ENCODE measurements at regions not wholly inside any gene's neighbourhood (a gene's known extent, or its start where the extent isn't known, plus 50 kb on each side); places are given as distances from the start of the nearest gene placed in this dataset.
"Not testable (repeated sequence)": the region's sequence is repeated elsewhere in the genome, so short reads cannot be mapped to it uniquely, and the experiment has no call there.

DNA sequence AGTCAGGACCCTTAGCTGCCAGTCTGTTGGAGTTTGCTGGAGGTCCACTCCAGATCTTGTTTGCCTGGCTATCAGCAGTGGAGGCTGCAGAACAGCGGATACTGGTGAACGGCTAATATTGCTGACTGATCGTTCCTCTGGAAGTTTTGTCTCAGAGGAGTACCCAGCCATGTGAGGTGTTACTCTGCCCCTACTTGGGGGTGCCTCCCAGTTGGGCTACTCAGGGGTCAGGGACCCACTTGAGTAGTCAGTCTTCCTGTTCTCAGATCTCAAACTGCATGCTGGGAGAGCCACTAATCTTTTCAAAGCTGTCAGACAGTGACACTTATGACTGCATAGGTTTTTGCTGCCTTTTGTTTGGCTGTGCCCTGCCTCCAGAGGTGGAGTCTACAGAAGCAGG lies 160.5 kb downstream of the OR4A47 start:
- H3K27me3 Mint-ChIP-seq; POLR2A ChIA-PET; H3K4me1 Mint-ChIP-seq (ENCODE audit: low read depth); H3K4me3 Mint-ChIP-seq; intact Hi-C loops (cut with micrococcal nuclease); H3K27ac Mint-ChIP-seq; H3K36me3 Mint-ChIP-seq; DNase-seq; CTCF ChIA-PET: not testable (repeated sequence)
- H3K9me3 Mint-ChIP-seq: peaks cover 31% of the 10 kb centered on the region

DNA sequence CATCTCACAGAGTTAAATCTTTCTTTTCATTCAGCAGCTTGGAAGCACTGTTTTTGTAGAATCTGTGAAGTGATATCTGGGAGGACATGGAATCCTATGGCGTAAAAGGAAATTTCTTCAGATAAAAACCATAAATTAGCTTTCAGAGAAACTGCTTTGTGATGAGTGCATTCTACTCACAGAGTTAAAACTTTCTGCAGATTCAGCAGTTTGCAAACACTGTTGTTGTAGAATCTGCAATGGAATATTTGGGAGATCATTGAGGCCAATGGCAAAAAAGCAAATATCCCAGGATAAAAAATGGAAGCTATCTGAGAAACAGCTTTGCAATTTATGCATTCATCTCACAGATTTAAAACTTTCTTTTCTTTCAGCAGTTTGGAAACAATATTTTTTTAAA lies 180.6 kb downstream of the OR4A47 start:
- peaks cover 6% of the 10 kb centered on the region for H3K36me3 Mint-ChIP-seq
- no peak overlapping the region for H3K27ac Mint-ChIP-seq
- intact Hi-C loops (cut with micrococcal nuclease): no loop called here
- no peaks in the 10 kb centered on the region for H3K4me1 Mint-ChIP-seq (ENCODE audit: low read depth)
- DNase-seq: no peak
- H3K27me3 Mint-ChIP-seq: no peaks in the 10 kb centered on the region
- CTCF ChIA-PET: no interaction called here
- POLR2A ChIA-PET: no interaction called here
- peaks cover 56% of the 10 kb centered on the region for H3K9me3 Mint-ChIP-seq
- no peak overlapping the region for H3K4me3 Mint-ChIP-seq

DNA sequence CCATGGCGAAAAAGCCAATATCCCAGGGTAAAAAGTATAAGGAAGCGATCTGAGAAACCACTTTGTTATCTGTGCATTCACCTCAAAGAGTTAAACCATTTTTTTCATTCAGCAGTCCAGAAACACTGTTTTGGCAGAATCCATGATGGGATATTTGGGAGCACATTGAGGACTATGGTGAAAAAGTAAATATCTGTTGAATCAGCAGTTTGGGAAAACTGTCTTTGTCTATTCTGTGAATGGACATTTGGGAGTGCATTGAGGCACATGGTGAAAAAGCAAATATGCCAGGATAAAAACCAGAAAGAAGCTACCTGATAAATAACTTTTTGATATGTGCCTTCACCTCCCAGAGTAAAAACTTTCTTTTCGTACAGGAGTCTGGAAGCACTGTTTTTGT lies 187.4 kb downstream of the OR4A47 start:
- peaks cover 13% of the 10 kb centered on the region for H3K36me3 Mint-ChIP-seq
- no peak for DNase-seq
- H3K27ac Mint-ChIP-seq: no peak overlapping the region
- no peaks in the 10 kb centered on the region for H3K27me3 Mint-ChIP-seq
- no peak overlapping the region for H3K4me3 Mint-ChIP-seq
- POLR2A ChIA-PET: no interaction called here
- H3K9me3 Mint-ChIP-seq: peaks cover 76% of the 10 kb centered on the region
- no peaks in the 10 kb centered on the region for H3K4me1 Mint-ChIP-seq (ENCODE audit: low read depth)
- CTCF ChIA-PET: no interaction called here
- intact Hi-C loops (cut with micrococcal nuclease): no loop called here

DNA sequence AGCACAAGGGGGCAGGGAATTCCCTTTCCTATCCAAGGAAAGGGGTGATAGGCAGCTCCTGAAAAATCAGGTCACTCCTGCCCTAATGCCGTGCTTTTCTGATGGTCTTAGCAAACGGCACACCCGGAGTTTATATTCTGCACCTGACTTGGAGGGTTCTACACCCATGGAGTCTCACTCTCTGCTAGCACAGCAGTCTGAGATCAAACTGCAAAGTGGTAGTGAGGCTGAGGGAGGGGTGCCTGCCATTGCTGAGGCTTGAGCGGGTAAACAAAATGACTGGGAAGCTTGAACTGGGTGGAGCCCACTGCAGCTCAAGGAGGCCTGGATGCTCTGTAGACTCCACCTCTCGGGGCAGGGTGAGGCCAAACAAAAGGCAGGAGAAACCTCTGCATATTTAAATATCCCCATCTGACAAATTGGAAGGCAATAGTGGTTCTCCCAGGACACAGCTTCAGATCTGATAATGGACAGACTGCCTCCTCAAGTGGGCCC lies 194.7 kb downstream of the OR4A47 start:
- Mint-ChIP-seq H3K27me3 (no peaks in the 10 kb centered on the region), H3K4me1 (ENCODE audit: low read depth) (no peaks in the 10 kb centered on the region), H3K27ac (no peak overlapping the region), H3K36me3 (no peaks in the 10 kb centered on the region), H3K4me3 (no peak overlapping the region), H3K9me3 (peaks cover 59% of the 10 kb centered on the region)
- no peak for DNase-seq
- ChIA-PET POLR2A (no interaction called here), CTCF (no interaction called here)
- intact Hi-C loops (cut with micrococcal nuclease): no loop called here

DNA sequence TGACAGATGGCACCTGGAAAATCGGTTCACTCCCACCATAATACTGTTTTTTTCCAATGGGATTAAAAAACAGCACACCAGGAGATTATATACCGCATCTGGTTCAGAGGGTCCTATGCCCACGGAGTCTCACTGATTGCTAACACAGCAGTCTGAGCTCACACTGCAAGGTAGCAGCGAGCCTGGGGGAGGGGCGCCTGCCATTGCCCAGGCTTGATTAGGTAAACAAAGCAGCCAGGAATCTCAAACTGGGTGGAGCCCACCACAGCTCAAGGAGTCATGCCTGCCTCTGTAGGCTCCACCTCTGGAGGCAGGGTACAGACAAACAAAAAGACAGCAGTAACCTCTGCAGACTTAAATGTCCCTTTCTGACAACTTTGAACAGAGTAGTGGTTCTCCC lies 240.9 kb downstream of the OR4A47 start:
- H3K27me3 Mint-ChIP-seq, H3K4me3 Mint-ChIP-seq, POLR2A ChIA-PET: not testable (repeated sequence)

DNA sequence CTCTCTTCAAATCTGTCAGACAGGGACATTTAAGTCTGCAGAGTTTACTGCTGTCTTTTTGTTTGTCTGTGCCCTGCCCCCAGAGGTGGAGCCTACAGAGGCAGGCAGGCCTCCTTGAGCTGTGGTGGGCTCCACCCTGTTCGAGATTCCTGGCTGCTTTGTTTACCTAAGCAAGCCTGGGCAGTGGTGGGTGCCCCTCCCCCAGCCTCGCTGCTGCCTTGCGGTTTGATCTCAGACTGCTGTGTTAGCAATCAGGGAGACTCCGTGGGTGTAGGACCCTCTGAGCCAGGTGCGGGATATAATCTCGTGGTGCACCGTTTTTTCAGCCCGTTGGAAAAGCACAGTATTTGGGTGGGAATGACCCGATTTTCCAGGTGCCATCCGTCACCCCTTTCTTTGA lies 233.6 kb downstream of the TRIM51G start:
- H3K4me3 Mint-ChIP-seq; H3K4me1 Mint-ChIP-seq (ENCODE audit: low read depth); H3K36me3 Mint-ChIP-seq; intact Hi-C loops (cut with micrococcal nuclease); POLR2A ChIA-PET; DNase-seq; CTCF ChIA-PET; H3K27me3 Mint-ChIP-seq; H3K27ac Mint-ChIP-seq: not testable (repeated sequence)
- H3K9me3 Mint-ChIP-seq: peaks cover 20% of the 10 kb centered on the region

More for the DNA sequence above, 240.9 kb downstream of the OR4A47 start:
- H3K27ac Mint-ChIP-seq; H3K4me1 Mint-ChIP-seq (ENCODE audit: low read depth); DNase-seq; intact Hi-C loops (cut with micrococcal nuclease); CTCF ChIA-PET; H3K36me3 Mint-ChIP-seq: not testable (repeated sequence)
- peaks cover 57% of the 10 kb centered on the region for H3K9me3 Mint-ChIP-seq
